BLaER1 treated with 17β-estradiol and CSF1 and Interleukin-3, amounts not matched to agents 10 nM and 100 nM (cell line): ENCODE measurements at regions not wholly inside any gene's neighbourhood (a gene's known extent, or its start where the extent isn't known, plus 50 kb on each side); places are given as distances from the start of the nearest gene placed in this dataset.

ENCODE experiments used
- H3K27ac ChIP-seq, 11 experiments: shearing (Covaris generic); formaldehyde crosslinking; 2 replicates each; pipeline ENCODE4 v1.8.1; 2022
- H3K27me3 ChIP-seq, 11 experiments: shearing (Covaris generic); formaldehyde crosslinking; 2 replicates each; pipeline ENCODE4 v1.8.1; 2022
- H3K36me3 ChIP-seq, 11 experiments: shearing (Covaris generic); formaldehyde crosslinking; 2 replicates each; pipeline ENCODE4 v1.8.1; 2022
- H3K4me1 ChIP-seq, 10 experiments: shearing (Covaris generic); formaldehyde crosslinking; 2 replicates each; pipeline ENCODE4 v1.8.1; 2022
- H3K4me2 ChIP-seq, 11 experiments: shearing (Covaris generic); formaldehyde crosslinking; 2 replicates each; pipeline ENCODE4 v1.8.1; 2022
- H3K4me3 ChIP-seq, 10 experiments: shearing (Covaris generic); formaldehyde crosslinking; 2 replicates each; pipeline ENCODE4 v1.8.1; 2022
- H3K9ac ChIP-seq, 11 experiments: shearing (Covaris generic); formaldehyde crosslinking; 2 replicates each; pipeline ENCODE4 v1.8.1; 2022
- H3K9me3 ChIP-seq, 11 experiments: shearing (Covaris generic); formaldehyde crosslinking; replicated peaks in 1 of 11; 2 replicates each; pipeline ENCODE4 v1.8.1; 2022
- H4K20me1 ChIP-seq, 11 experiments: shearing (Covaris generic); formaldehyde crosslinking; 2 replicates each; pipeline ENCODE4 v1.8.1; 2022
- Cebpa-rat ChIP-seq, 11 experiments: shearing (Covaris generic); IDR thresholded peaks; 2 replicates each; pipeline ENCODE4 v1.8.1; 2022

GRCh38 chr7:15104411-15105092 is 202.0 kb upstream of the DGKB start:
- TF ChIP-seq Cebpa-rat (IDR thresholded peaks at IDR 0.05): no peak
- Histone ChIP-seq H3K4me2 (no peak overlapping the region), H3K4me1 (no peaks in the 10 kb centered on the region), H3K4me3 (no peak overlapping the region), H3K9me3 (no peaks in the 10 kb centered on the region), H3K27me3 (no peaks in the 10 kb centered on the region), H4K20me1 (no peaks in the 10 kb centered on the region), H3K36me3 (no peaks in the 10 kb centered on the region), H3K9ac (no peak overlapping the region), H3K27ac (no peak overlapping the region)

GRCh38 chr7:15099074-15099473 is 196.5 kb upstream of the DGKB start:
- Histone ChIP-seq H3K36me3 (no peaks in the 10 kb centered on the region), H3K4me2 (no peak overlapping the region), H3K9me3 (no peaks in the 10 kb centered on the region), H3K27ac (no peak overlapping the region), H3K27me3 (no peaks in the 10 kb centered on the region), H4K20me1 (no peaks in the 10 kb centered on the region), H3K4me1 (no peaks in the 10 kb centered on the region), H3K4me3 (no peak overlapping the region), H3K9ac (no peak overlapping the region)
- no peak for TF ChIP-seq Cebpa-rat (IDR thresholded peaks at IDR 0.05)

- no peaks in the 10 kb centered on the region for H4K20me1 ChIP-seq
- H3K27ac ChIP-seq: no peak overlapping the region
- no peak overlapping the region for H3K4me3 ChIP-seq
- H3K9me3 ChIP-seq: no peaks in the 10 kb centered on the region
- H3K4me1 ChIP-seq: no peaks in the 10 kb centered on the region
- H3K9ac ChIP-seq: no peak overlapping the region
- no peaks in the 10 kb centered on the region for H3K36me3 ChIP-seq
- H3K27me3 ChIP-seq: no peaks in the 10 kb centered on the region
- no peak for TF ChIP-seq Cebpa-rat (IDR thresholded peaks at IDR 0.05)
- no peak overlapping the region for H3K4me2 ChIP-seq
Observed at GRCh38 chr7:15096853-15097252, 194.3 kb upstream of the DGKB start.

GRCh38 chr7:15094989-15095388 is 192.4 kb upstream of the DGKB start:
- no peaks in the 10 kb centered on the region for H3K27me3 ChIP-seq

GRCh38 chr7:15087771-15088170 is 185.2 kb upstream of the DGKB start:
- no peak for TF ChIP-seq Cebpa-rat (IDR thresholded peaks at IDR 0.05)
- Histone ChIP-seq H3K27ac (no peak overlapping the region), H3K4me1 (no peaks in the 10 kb centered on the region), H3K4me3 (no peak overlapping the region), H4K20me1 (no peaks in the 10 kb centered on the region), H3K4me2 (no peak overlapping the region), H3K9me3 (0 out of 22 replicates have a peak, but pooled peaks cover 0 to 3% (median 0%) of the 10 kb centered on the region in 11 experiments), H3K27me3 (no peaks in the 10 kb centered on the region), H3K36me3 (no peaks in the 10 kb centered on the region), H3K9ac (no peak overlapping the region)

More at GRCh38 chr7:15094989-15095388, 192.4 kb upstream of the DGKB start:
- no peak for TF ChIP-seq Cebpa-rat (IDR thresholded peaks at IDR 0.05)
- H3K9ac ChIP-seq: no peak overlapping the region
- H3K4me2 ChIP-seq: no peak overlapping the region
- H4K20me1 ChIP-seq: no peaks in the 10 kb centered on the region
- no peak overlapping the region for H3K4me3 ChIP-seq
- H3K36me3 ChIP-seq: no peaks in the 10 kb centered on the region
- H3K27ac ChIP-seq: no peak overlapping the region
- no peaks in the 10 kb centered on the region for H3K9me3 ChIP-seq
- no peaks in the 10 kb centered on the region for H3K4me1 ChIP-seq

- Histone ChIP-seq H3K27ac (no peak overlapping the region), H4K20me1 (no peaks in the 10 kb centered on the region), H3K27me3 (no peaks in the 10 kb centered on the region), H3K9me3 (0 out of 22 replicates have a peak, but pooled peaks cover 0 to 3% (median 0%) of the 10 kb centered on the region in 11 experiments), H3K36me3 (no peaks in the 10 kb centered on the region), H3K9ac (no peak overlapping the region), H3K4me3 (no peak overlapping the region), H3K4me1 (no peaks in the 10 kb centered on the region), H3K4me2 (no peak overlapping the region)
- TF ChIP-seq Cebpa-rat (IDR thresholded peaks at IDR 0.05): no peak
Observed at GRCh38 chr7:15086862-15087261, 184.3 kb upstream of the DGKB start.

GRCh38 chr7:15086131-15086611 is 183.6 kb upstream of the DGKB start:
- Histone ChIP-seq H3K9ac (no peak overlapping the region), H3K4me2 (no peak overlapping the region), H3K27ac (no peak overlapping the region), H3K9me3 (0 out of 22 replicates have a peak, but pooled peaks cover 0 to 3% (median 0%) of the 10 kb centered on the region in 11 experiments), H3K4me1 (no peaks in the 10 kb centered on the region), H3K36me3 (no peaks in the 10 kb centered on the region), H4K20me1 (no peaks in the 10 kb centered on the region), H3K27me3 (no peaks in the 10 kb centered on the region), H3K4me3 (no peak overlapping the region)
- no peak for TF ChIP-seq Cebpa-rat (IDR thresholded peaks at IDR 0.05)

- no peaks in the 10 kb centered on the region for H3K4me1 ChIP-seq
- TF ChIP-seq Cebpa-rat (IDR thresholded peaks at IDR 0.05): no peak
- H3K36me3 ChIP-seq: no peaks in the 10 kb centered on the region
- H3K27ac ChIP-seq: no peak overlapping the region
- no peaks in the 10 kb centered on the region for H4K20me1 ChIP-seq
- no peak overlapping the region for H3K9ac ChIP-seq
- 0 out of 22 replicates have a peak, but pooled peaks cover 0 to 3% (median 0%) of the 10 kb centered on the region in 11 experiments for H3K9me3 ChIP-seq
- no peak overlapping the region for H3K4me2 ChIP-seq
- H3K27me3 ChIP-seq: no peaks in the 10 kb centered on the region
- H3K4me3 ChIP-seq: no peak overlapping the region
Observed at GRCh38 chr7:15085366-15085765, 182.8 kb upstream of the DGKB start.

- no peak for TF ChIP-seq Cebpa-rat (IDR thresholded peaks at IDR 0.05)
Observed at GRCh38 chr7:15084368-15084767, 181.8 kb upstream of the DGKB start.

GRCh38 chr7:15081891-15082290 is 179.3 kb upstream of the DGKB start:
- no peaks in the 10 kb centered on the region for H3K27me3 ChIP-seq
- H3K4me2 ChIP-seq: no peak overlapping the region
- H3K4me1 ChIP-seq: peaks cover 0 to 6% (median 0%) of the 10 kb centered on the region in 10 experiments; a peak in 3 of 20 replicates
- no peaks in the 10 kb centered on the region for H3K36me3 ChIP-seq
- H3K9ac ChIP-seq: no peak overlapping the region
- TF ChIP-seq Cebpa-rat (IDR thresholded peaks at IDR 0.05): no peak
- no peak overlapping the region for H3K4me3 ChIP-seq
- no peaks in the 10 kb centered on the region for H4K20me1 ChIP-seq
- no peak overlapping the region for H3K27ac ChIP-seq
- no peaks in the 10 kb centered on the region for H3K9me3 ChIP-seq

More at GRCh38 chr7:15084368-15084767, 181.8 kb upstream of the DGKB start:
- Histone ChIP-seq H3K4me2 (no peak overlapping the region), H3K4me3 (no peak overlapping the region), H4K20me1 (no peaks in the 10 kb centered on the region), H3K9me3 (0 out of 22 replicates have a peak, but pooled peaks cover 0 to 3% (median 0%) of the 10 kb centered on the region in 11 experiments), H3K27me3 (no peaks in the 10 kb centered on the region), H3K4me1 (no peaks in the 10 kb centered on the region), H3K9ac (no peak overlapping the region), H3K36me3 (no peaks in the 10 kb centered on the region), H3K27ac (no peak overlapping the region)
